Smooth muscle cell (in vitro differentiated cells): ENCODE measurements at regions not wholly inside any gene's neighbourhood (a gene's known extent, or its start where the extent isn't known, plus 50 kb on each side); places are given as distances from the start of the nearest gene placed in this dataset.

ENCODE experiments used
- DNase-seq: peaks from one replicate; lab custom pipeline; 2025; ENCODE audit not compliant: unreplicated experiment; lab: John Stamatoyannopoulos, UW
- H2AFZ ChIP-seq: fragments of 200-600 bp; sonication (generic); 2 replicates; pipeline ENCODE4 v1.6.0; 2016; ENCODE audit warnings: antibody characterized with exemption, low read depth, mild to moderate bottlenecking
- H3F3A ChIP-seq: fragments of 200-600 bp; sonication (generic); 2 replicates; pipeline ENCODE4 v1.6.0; 2017; ENCODE audit warnings: antibody characterized with exemption, low read depth
- H3K27ac ChIP-seq: fragments of 200-600 bp; sonication (generic); 2 replicates; pipeline ENCODE4 v1.5.1; 2016; ENCODE audit warnings: low read depth, mild to moderate bottlenecking
- H3K27me3 ChIP-seq: fragments of 200-600 bp; sonication (generic); 2 replicates; pipeline ENCODE4 v1.6.1; 2016; ENCODE audit warnings: low read depth, mild to moderate bottlenecking
- H3K36me3 ChIP-seq: fragments of 200-600 bp; sonication (generic); 2 replicates; pipeline ENCODE4 v1.5.1; 2016; ENCODE audit warnings: low read depth
- H3K4me1 ChIP-seq: fragments of 200-600 bp; sonication (generic); 2 replicates; pipeline ENCODE4 v1.5.1; 2016; ENCODE audit warnings: low read depth
- H3K4me2 ChIP-seq: fragments of 200-600 bp; sonication (generic); 2 replicates; pipeline ENCODE4 v1.6.0; 2016; ENCODE audit warnings: mild to moderate bottlenecking
- H3K4me3 ChIP-seq: fragments of 200-600 bp; sonication (generic); 2 replicates; pipeline ENCODE4 v1.5.1; 2016; ENCODE audit warnings: mild to moderate bottlenecking
- H3K79me2 ChIP-seq: fragments of 200-600 bp; sonication (generic); 2 replicates; pipeline ENCODE4 v1.6.0; 2016; ENCODE audit warnings: low read depth, mild to moderate bottlenecking
- H3K9ac ChIP-seq: fragments of 200-600 bp; sonication (generic); 2 replicates; pipeline ENCODE4 v1.6.0; 2016; ENCODE audit warnings: low read depth
- H3K9me3 ChIP-seq: fragments of 200-600 bp; sonication (generic); replicated peaks from 2 replicates; pipeline ENCODE4 v1.5.1; 2016; ENCODE audit warnings: low read depth
- H4K20me1 ChIP-seq: fragments of 200-600 bp; sonication (generic); 2 replicates; pipeline ENCODE4 v1.6.0; 2016; ENCODE audit warnings: low read depth
- CTCF ChIP-seq: fragments of 200-600 bp; sonication (generic); IDR thresholded peaks from 2 replicates; pipeline ENCODE4 v1.5.1; 2017; ENCODE audit warnings: borderline replicate concordance, mild to moderate bottlenecking, antibody characterized with exemption; ENCODE audit not compliant: insufficient read depth, poor library complexity, severe bottlenecking
- WGBS: methylation state at CpG from one replicate; pipeline ENCODE4 v1.1.7; 2016; ENCODE audit warnings: low lambda C conversion rate; 5-methylcytosine and 5-hydroxymethylcytosine counted together

- no peaks in the 10 kb centered on the region for H3K36me3 ChIP-seq
- no peaks in the 10 kb centered on the region for H3K4me1 ChIP-seq
- no peaks in the 10 kb centered on the region for H3K79me2 ChIP-seq
- H3K9me3 ChIP-seq: no peaks in the 10 kb centered on the region
- no peak for DNase-seq
- H3K4me3 ChIP-seq: no peak overlapping the region
- 78% methylated on average over 5 of the region's 5 CpGs for WGBS
- no peaks in the 10 kb centered on the region for H4K20me1 ChIP-seq
- no peak overlapping the region for H3K4me2 ChIP-seq
- no peaks in the 10 kb centered on the region for H3F3A ChIP-seq
- TF ChIP-seq CTCF: no peak
- no peak overlapping the region for H3K27ac ChIP-seq
- H3K27me3 ChIP-seq: no peaks in the 10 kb centered on the region
- no peak overlapping the region for H3K9ac ChIP-seq
- no peak overlapping the region for H2AFZ ChIP-seq
Observed at GRCh38 chr10:52436664-52437063, 122.6 kb downstream of the DKK1 start.

GRCh38 chr10:52437205-52437646 is 123.1 kb downstream of the DKK1 start:
- Histone ChIP-seq H3K9me3 (no peaks in the 10 kb centered on the region), H3K27me3 (no peaks in the 10 kb centered on the region), H2AFZ (no peak overlapping the region), H3K27ac (no peak overlapping the region), H4K20me1 (no peaks in the 10 kb centered on the region), H3K4me3 (no peak overlapping the region), H3K4me1 (no peaks in the 10 kb centered on the region), H3K9ac (no peak overlapping the region), H3K79me2 (no peaks in the 10 kb centered on the region), H3F3A (no peaks in the 10 kb centered on the region), H3K36me3 (no peaks in the 10 kb centered on the region), H3K4me2 (no peak overlapping the region)
- 95% methylated on average over 1 of the region's 1 CpG for WGBS
- no peak for TF ChIP-seq CTCF
- no peak for DNase-seq

- no peak overlapping the region for H3K4me3 ChIP-seq
- DNase-seq: no peak
- no peak overlapping the region for H3K27ac ChIP-seq
- TF ChIP-seq CTCF: no peak
- no peaks in the 10 kb centered on the region for H3F3A ChIP-seq
- H3K27me3 ChIP-seq: no peaks in the 10 kb centered on the region
- no peaks in the 10 kb centered on the region for H3K79me2 ChIP-seq
- no peak overlapping the region for H3K4me2 ChIP-seq
- no peaks in the 10 kb centered on the region for H4K20me1 ChIP-seq
- H2AFZ ChIP-seq: no peak overlapping the region
- WGBS: 69% methylated on average over 6 of the region's 6 CpGs
- H3K36me3 ChIP-seq: no peaks in the 10 kb centered on the region
- no peak overlapping the region for H3K9ac ChIP-seq
- H3K9me3 ChIP-seq: no peaks in the 10 kb centered on the region
- peaks cover 4% of the 10 kb centered on the region for H3K4me1 ChIP-seq
Observed at GRCh38 chr10:52438119-52438518, 124.0 kb downstream of the DKK1 start.

GRCh38 chr10:52440612-52441285 is 126.7 kb downstream of the DKK1 start:
- Histone ChIP-seq H3K36me3 (no peaks in the 10 kb centered on the region), H3K79me2 (no peaks in the 10 kb centered on the region), H3F3A (no peaks in the 10 kb centered on the region), H3K27me3 (no peaks in the 10 kb centered on the region), H3K9ac (no peak overlapping the region), H3K9me3 (no peaks in the 10 kb centered on the region), H2AFZ (no peak overlapping the region), H3K4me1 (peaks cover 17% of the 10 kb centered on the region), H4K20me1 (no peaks in the 10 kb centered on the region), H3K27ac (no peak overlapping the region), H3K4me2 (no peak overlapping the region), H3K4me3 (no peak overlapping the region)
- no peak for DNase-seq
- 73% methylated on average over 7 of the region's 7 CpGs for WGBS
- TF ChIP-seq CTCF: no peak
